Vagina (tissue), 2 donors: ENCODE measurements at regions not wholly inside any gene's neighbourhood (a gene's known extent, or its start where the extent isn't known, plus 50 kb on each side); places are given as distances from the start of the nearest gene placed in this dataset.

Experiments used
- DNase-seq, 2 donors: peaks; one replicate each; pipeline ENCODE4 v3.0.0-alpha.2; 2017; ENCODE audit errors: extremely low spot score in 2 of 2
- H3K27ac ChIP-seq: fragments of 200-600 bp; sonication (generic); one replicate; pipeline ENCODE4 v1.5.1; 2019
- H3K27me3 ChIP-seq: fragments of 200-600 bp; sonication (generic); one replicate; pipeline ENCODE4 v1.5.1; 2019
- H3K36me3 ChIP-seq, 2 donors: fragments of 200-600 bp; sonication (generic); one replicate each; pipeline ENCODE4 v1.5.1; 2017 to 2019
- H3K4me1 ChIP-seq: fragments of 200-600 bp; sonication (generic); one replicate; pipeline ENCODE4 v1.5.1; 2019
- H3K4me3 ChIP-seq, 2 donors: fragments of 200-600 bp; sonication (generic); 1 replicate in 1 of 2; 2 replicates in 1 of 2; pipeline ENCODE4 v1.5.1; 2016 to 2019
- H3K9me3 ChIP-seq: fragments of 200-600 bp; sonication (generic); one replicate; pipeline ENCODE4 v1.5.1; 2019
- CTCF ChIP-seq, 3 experiments: fragments of 450-650 bp in 2 of 3; fragments of 200-600 bp in 1 of 3; sonication (generic) in 1 of 3; IDR thresholded peaks; one replicate each; pipeline ENCODE4 v1.5.1; 2017 to 2019; ENCODE audit warnings: antibody characterized with exemption in 3 of 3, mild to moderate bottlenecking in 2 of 3, moderate library complexity in 2 of 3
- POLR2A ChIP-seq, 2 donors: fragments of 450-650 bp; IDR thresholded peaks; one replicate each; pipeline ENCODE4 v1.6.1; 2017; ENCODE audit warnings: antibody characterized with exemption in 2 of 2, mild to moderate bottlenecking in 2 of 2, moderate library complexity in 2 of 2
- POLR2AphosphoS5 ChIP-seq, 2 donors: sonication (generic); formaldehyde crosslinking; IDR thresholded peaks; one replicate each; pipeline ENCODE4 v1.9.0; 2017; ENCODE audit warnings: antibody characterized with exemption in 2 of 2, mild to moderate bottlenecking in 2 of 2, low read depth in 1 of 2; ENCODE audit not compliant: insufficient read depth in 1 of 2
- intact Hi-C: fragments of 100-400 bp; cut with DNase I; formaldehyde crosslinking; loops from one replicate; pipeline ENCODE4 v1.15.1; 2023

- intact Hi-C loops, result no loop called here
- no peaks in the 10 kb centered on the region for H3K9me3 ChIP-seq
- H3K27ac ChIP-seq, result no peak overlapping the region
- H3K36me3 ChIP-seq, result no peaks in the 10 kb centered on the region
- no peak for DNase-seq
- H3K4me3 ChIP-seq, result no peak overlapping the region
- peaks cover 19% of the 10 kb centered on the region for H3K4me1 ChIP-seq
- no peak for TF ChIP-seq POLR2AphosphoS5 (IDR thresholded peaks at IDR 0.05; ENCODE audit: insufficient read depth in 1 of 2, low read depth in 1 of 2)
- no peak for TF ChIP-seq POLR2A (IDR thresholded peaks at IDR 0.05)
- TF ChIP-seq CTCF (IDR thresholded peaks at IDR 0.05), result no peak
- H3K27me3 ChIP-seq, result no peaks in the 10 kb centered on the region
Measured at GRCh38 chr14:96143906-96144305, 60.7 kb upstream of the BDKRB2 start.

GRCh38 chr14:96145116-96145864, 59.3 kb upstream of the BDKRB2 start:
- no peak overlapping the region for H3K4me3 ChIP-seq
- no peaks in the 10 kb centered on the region for H3K36me3 ChIP-seq
- no peaks in the 10 kb centered on the region for H3K9me3 ChIP-seq
- H3K27ac ChIP-seq, result peak overlapping the region; percentile 77
- TF ChIP-seq POLR2AphosphoS5 (IDR thresholded peaks at IDR 0.05; ENCODE audit: insufficient read depth in 1 of 2, low read depth in 1 of 2), result no peak
- no peak for TF ChIP-seq CTCF (IDR thresholded peaks at IDR 0.05)
- TF ChIP-seq POLR2A (IDR thresholded peaks at IDR 0.05), result no peak
- peaks cover 19% of the 10 kb centered on the region for H3K4me1 ChIP-seq
- DNase-seq, result no peak
- intact Hi-C loops, result no loop called here
- no peaks in the 10 kb centered on the region for H3K27me3 ChIP-seq

- H3K4me1 ChIP-seq, result peaks cover 19% of the 10 kb centered on the region
- TF ChIP-seq POLR2AphosphoS5 (IDR thresholded peaks at IDR 0.05; ENCODE audit: insufficient read depth in 1 of 2, low read depth in 1 of 2) (peak in 1 of 2 donors; percentile 86), POLR2A (IDR thresholded peaks at IDR 0.05) (no peak), CTCF (IDR thresholded peaks at IDR 0.05) (no peak)
- H3K4me3 ChIP-seq, result no peak overlapping the region
- H3K27ac ChIP-seq, result peak overlapping the region; percentile 77
- no peaks in the 10 kb centered on the region for H3K36me3 ChIP-seq
- H3K9me3 ChIP-seq, result no peaks in the 10 kb centered on the region
- peak; percentile 64 to 87 for DNase-seq
- no peaks in the 10 kb centered on the region for H3K27me3 ChIP-seq
- intact Hi-C loops, result no loop called here
Measured at GRCh38 chr14:96146131-96146771, 58.4 kb upstream of the BDKRB2 start.

- DNase-seq, result peak in 1 of 2 donors; percentile 40
- H3K9me3 ChIP-seq, result no peaks in the 10 kb centered on the region
- intact Hi-C loops, result no loop called here
Measured at GRCh38 chr14:96148631-96149030, 56.0 kb upstream of the BDKRB2 start.

More at GRCh38 chr14:96148631-96149030, 56.0 kb upstream of the BDKRB2 start:
- H3K4me1 ChIP-seq, result peaks cover 19% of the 10 kb centered on the region
- no peaks in the 10 kb centered on the region for H3K27me3 ChIP-seq
- no peaks in the 10 kb centered on the region for H3K36me3 ChIP-seq
- no peak overlapping the region for H3K4me3 ChIP-seq
- H3K27ac ChIP-seq, result no peak overlapping the region
- TF ChIP-seq POLR2AphosphoS5 (IDR thresholded peaks at IDR 0.05; ENCODE audit: insufficient read depth in 1 of 2, low read depth in 1 of 2) (no peak), CTCF (IDR thresholded peaks at IDR 0.05) (no peak), POLR2A (IDR thresholded peaks at IDR 0.05) (no peak)
